ENCODE measurements at regions not wholly inside any gene's neighbourhood (a gene's known extent, or its start where the extent isn't known, plus 50 kb on each side); places are given as distances from the start of the nearest gene placed in this dataset.

- H3K27me3 ChIP-seq (ENCODE audit: control insufficient read depth in 1 of 2, insufficient read depth in 2 of 2, low read length in 2 of 2) = no peaks in the 10 kb centered on the region
- whole genome bisulfite sequencing (ENCODE audit: low lambda C conversion rate) = 1% methylated on average over 5 of the region's 5 CpGs
- no peak overlapping the region for H3K4me2 ChIP-seq (ENCODE audit: low read depth, low read length)
- intact Hi-C loops (cut with micrococcal nuclease; ENCODE audit: unreplicated experiment) (no loop called here), in situ Hi-C loops (cut with HindIII; ENCODE audit: extremely low pct_ligation_motif_present, low pct_unique_long_range_greater_than_20kb) (no loop called here)
- H3K79me2 ChIP-seq (ENCODE audit: insufficient read depth, low read length) = no peaks in the 10 kb centered on the region
- no TSS peak for BruUV-seq (replicated peaks)
- no peak overlapping the region for H3K9ac ChIP-seq (ENCODE audit: insufficient read depth, low read depth, low read length)
- ATAC-seq (no peak), DNase-seq (ENCODE audit: low spot score) (no peak), FAIRE-seq (no peak)
- ChIA-PET POLR2A (no interaction called here), CTCF (ENCODE audit: low intra/inter-chr PET ratio, low total read pairs) (no interaction called here)
- no peak overlapping the region for H3K4me3 ChIP-seq (replicated peaks in 1 of 3; ENCODE audit: insufficient read depth in 1 of 3, low read depth in 2 of 3, low read length in 3 of 3)
- peaks cover 24% of the 10 kb centered on the region; the same call in 1 of the 2 replicates for H3K9me3 ChIP-seq (ENCODE audit: low read length)
- H2AFZ ChIP-seq (ENCODE audit: low read length) = no peak overlapping the region
- no peaks in the 10 kb centered on the region for H4K20me1 ChIP-seq (ENCODE audit: insufficient read depth, low read length)
- TF ChIP-seq RBFOX2 (IDR thresholded peaks at IDR 0.05; ENCODE audit: low read depth, low read length) (no peak), ZNF547 (CRISPR knock-in tag; IDR thresholded peaks at IDR 0.05) (no peak), ZBTB34 (CRISPR knock-in tag; IDR thresholded peaks at IDR 0.05) (no peak), ZNF234 (CRISPR knock-in tag; conservative IDR thresholded peaks at IDR 0.05) (no peak)
- no peaks in the 10 kb centered on the region for H3K36me3 ChIP-seq (replicated peaks in 1 of 2; ENCODE audit: control insufficient read depth in 1 of 2, insufficient read depth in 2 of 2, low read length in 2 of 2)
- H3K27ac ChIP-seq (ENCODE audit: extremely low read length, insufficient read depth, low read length) = no peak overlapping the region
- no peaks in the 10 kb centered on the region for H3K4me1 ChIP-seq (ENCODE audit: insufficient read depth, low read length)
These were observed 465.9 kb downstream of the TUSC1 start for GRCh38 chr9:25212361-25212760.

GRCh38 chr9:25207402-25208195 is 470.6 kb downstream of the TUSC1 start:
- Histone ChIP-seq H3K27me3 (ENCODE audit: control insufficient read depth in 1 of 2, insufficient read depth in 2 of 2, low read length in 2 of 2) (no peaks in the 10 kb centered on the region), H3K4me3 (replicated peaks in 1 of 3; ENCODE audit: insufficient read depth in 1 of 3, low read depth in 2 of 3, low read length in 3 of 3) (no peak overlapping the region), H3K36me3 (replicated peaks in 1 of 2; ENCODE audit: control insufficient read depth in 1 of 2, insufficient read depth in 2 of 2, low read length in 2 of 2) (no peaks in the 10 kb centered on the region), H3K4me2 (ENCODE audit: low read depth, low read length) (no peak overlapping the region), H3K4me1 (ENCODE audit: insufficient read depth, low read length) (no peaks in the 10 kb centered on the region), H3K9me3 (ENCODE audit: low read length) (peaks cover 50% of the 10 kb centered on the region), H4K20me1 (ENCODE audit: insufficient read depth, low read length) (no peaks in the 10 kb centered on the region), H3K9ac (ENCODE audit: insufficient read depth, low read depth, low read length) (no peak overlapping the region), H3K79me2 (ENCODE audit: insufficient read depth, low read length) (no peaks in the 10 kb centered on the region), H3K27ac (ENCODE audit: extremely low read length, insufficient read depth, low read length) (no peak overlapping the region), H2AFZ (ENCODE audit: low read length) (no peak overlapping the region)
- ChIA-PET POLR2A (no interaction called here), CTCF (ENCODE audit: low intra/inter-chr PET ratio, low total read pairs) (no interaction called here)
- intact Hi-C loops (cut with micrococcal nuclease; ENCODE audit: unreplicated experiment) (no loop called here), in situ Hi-C loops (cut with HindIII; ENCODE audit: extremely low pct_ligation_motif_present, low pct_unique_long_range_greater_than_20kb) (no loop called here)
- FAIRE-seq (no peak), DNase-seq (ENCODE audit: low spot score) (no peak), ATAC-seq (no peak)
- 17% methylated on average over 6 of the region's 6 CpGs for WGBS (ENCODE audit: low lambda C conversion rate)
- BruUV-seq (replicated peaks) = no TSS peak
- TF ChIP-seq THRA (CRISPR knock-in tag; IDR thresholded peaks at IDR 0.05; ENCODE audit: borderline replicate concordance) = no peak
- no peak for TF ChIP-seq ZNF446 (CRISPR knock-in tag; IDR thresholded peaks at IDR 0.05)
- TF ChIP-seq MLX (CRISPR knock-in tag; IDR thresholded peaks at IDR 0.05) = no peak
- no peak for TF ChIP-seq SIX4 (CRISPR knock-in tag; IDR thresholded peaks at IDR 0.05)
- TF ChIP-seq ZXDC (CRISPR knock-in tag; IDR thresholded peaks at IDR 0.05) = no peak
- TF ChIP-seq ZNF350 (CRISPR knock-in tag; IDR thresholded peaks at IDR 0.05; ENCODE audit: borderline replicate concordance, low read depth) = no peak
- no peak for TF ChIP-seq ATM (IDR thresholded peaks at IDR 0.05; ENCODE audit: borderline replicate concordance)

Measured in HepG2 (cell line).